CD4-positive, alpha-beta memory T cell (primary cell): ENCODE measurements at regions not wholly inside any gene's neighbourhood (a gene's known extent, or its start where the extent isn't known, plus 50 kb on each side); places are given as distances from the start of the nearest gene placed in this dataset.

ENCODE experiments used
- CTCF ChIA-PET: fragments of 350-600 bp; sonication (Branson Sonifier 250); formaldehyde crosslinking; loops from one replicate; lab custom pipeline; 2021; ENCODE audit warnings: inconsistent platforms; ENCODE audit not compliant: partially characterized antibody; lab: Charles Lee
- POLR2A ChIA-PET: fragments of 350-600 bp; sonication (Branson Sonifier 250); formaldehyde crosslinking; loops from one replicate; lab custom pipeline; 2021; ENCODE audit not compliant: partially characterized antibody; lab: Charles Lee
- DNase-seq, 5 donors: peaks; one replicate each; pipeline versions ENCODE4 v3.0.0 to v3.0.0-alpha.2; 2020 to 2022; ENCODE audit warnings: mixed read lengths in 1 of 5
- H3K27ac ChIP-seq: one replicate; pipeline ENCODE4 v1.7.0; 2013; ENCODE audit warnings: low read depth, low read length
- H3K27me3 ChIP-seq: 2 replicates; pipeline ENCODE4 v1.7.0; 2013; ENCODE audit warnings: mild to moderate bottlenecking, low read length, moderate library complexity; ENCODE audit not compliant: insufficient read depth
- H3K36me3 ChIP-seq: 2 replicates; pipeline ENCODE4 v1.7.0; 2013; ENCODE audit warnings: mild to moderate bottlenecking, low read length, moderate library complexity; ENCODE audit not compliant: insufficient read depth
- H3K4me1 ChIP-seq: 2 replicates; pipeline ENCODE4 v1.7.0; 2013; ENCODE audit warnings: mild to moderate bottlenecking, low read length, moderate library complexity; ENCODE audit not compliant: insufficient read depth
- H3K4me3 ChIP-seq, 2 donors: one replicate each; pipeline ENCODE4 v1.7.0; 2013; ENCODE audit warnings: low read length in 2 of 2, mild to moderate bottlenecking in 1 of 2
- H3K9me3 ChIP-seq, 2 donors: one replicate each; pipeline ENCODE4 v1.7.0; 2013; ENCODE audit warnings: low read length in 2 of 2, control low read depth in 1 of 2; ENCODE audit not compliant: control insufficient read depth in 1 of 2
- H3K27ac Mint-ChIP-seq, 7 donors: one replicate each; pipeline ENCODE4 v1.8.0; 2020 to 2021; ENCODE audit warnings: mixed read lengths in 7 of 7, mild to moderate bottlenecking in 6 of 7, inconsistent platforms in 3 of 7, moderate library complexity in 3 of 7
- H3K27me3 Mint-ChIP-seq, 2 donors: one replicate each; pipeline ENCODE4 v1.8.0; 2020 to 2021; ENCODE audit warnings: mixed read lengths in 2 of 2
- H3K36me3 Mint-ChIP-seq, 2 donors: one replicate each; pipeline ENCODE4 v1.8.0; 2020 to 2021; ENCODE audit warnings: mixed read lengths in 2 of 2, inconsistent platforms in 1 of 2, mild to moderate bottlenecking in 1 of 2
- H3K4me1 Mint-ChIP-seq, 4 donors: one replicate each; pipeline ENCODE4 v1.8.0; 2020 to 2021; ENCODE audit warnings: mixed read lengths in 4 of 4, mild to moderate bottlenecking in 1 of 4
- H3K4me3 Mint-ChIP-seq, 8 donors: one replicate each; pipeline ENCODE4 v1.8.0; 2020 to 2021; ENCODE audit warnings: mixed read lengths in 8 of 8, mild to moderate bottlenecking in 7 of 8, moderate library complexity in 6 of 8, inconsistent platforms in 3 of 8
- H3K9me3 Mint-ChIP-seq, 8 donors: one replicate each; pipeline ENCODE4 v1.8.0; 2020 to 2021; ENCODE audit warnings: mixed read lengths in 8 of 8, mild to moderate bottlenecking in 5 of 8, inconsistent platforms in 3 of 8, moderate library complexity in 1 of 8
- intact Hi-C: fragments of 100-400 bp; cut with micrococcal nuclease; formaldehyde crosslinking; loops from one replicate; pipeline ENCODE4 v1.15.1; 2023

GRCh38 chr1:184919892-184920291, 54.4 kb downstream of the NIBAN1 start:
- no peak overlapping the region for H3K4me3 ChIP-seq
- H3K4me3 Mint-ChIP-seq, result no peak overlapping the region
- POLR2A ChIA-PET, result no interaction called here
- no peaks in the 10 kb centered on the region for H3K36me3 ChIP-seq
- no peak overlapping the region for H3K27ac ChIP-seq
- H3K9me3 ChIP-seq, result no peaks in the 10 kb centered on the region
- H3K4me1 ChIP-seq, result no peaks in the 10 kb centered on the region
- peak overlapping the region in 1 of 7 donors; percentile 13 for H3K27ac Mint-ChIP-seq
- intact Hi-C loops, result no loop called here
- no peaks in the 10 kb centered on the region for H3K27me3 ChIP-seq
- H3K9me3 Mint-ChIP-seq, result peaks cover 0 to 3% (median 0%) of the 10 kb centered on the region in 8 donors
- H3K27me3 Mint-ChIP-seq, result no peaks in the 10 kb centered on the region
- no peak for DNase-seq
- peaks cover 18 to 46% (median 26%) of the 10 kb centered on the region in 4 donors for H3K4me1 Mint-ChIP-seq
- CTCF ChIA-PET, result interaction anchor here (1.2 kb wide), 1 partner anchor 13 kb away, joined by 3 read pairs; no protein-coding TSS in a partner anchor
- peaks cover 0 to 2% of the 10 kb centered on the region in 2 donors for H3K36me3 Mint-ChIP-seq

DNA sequence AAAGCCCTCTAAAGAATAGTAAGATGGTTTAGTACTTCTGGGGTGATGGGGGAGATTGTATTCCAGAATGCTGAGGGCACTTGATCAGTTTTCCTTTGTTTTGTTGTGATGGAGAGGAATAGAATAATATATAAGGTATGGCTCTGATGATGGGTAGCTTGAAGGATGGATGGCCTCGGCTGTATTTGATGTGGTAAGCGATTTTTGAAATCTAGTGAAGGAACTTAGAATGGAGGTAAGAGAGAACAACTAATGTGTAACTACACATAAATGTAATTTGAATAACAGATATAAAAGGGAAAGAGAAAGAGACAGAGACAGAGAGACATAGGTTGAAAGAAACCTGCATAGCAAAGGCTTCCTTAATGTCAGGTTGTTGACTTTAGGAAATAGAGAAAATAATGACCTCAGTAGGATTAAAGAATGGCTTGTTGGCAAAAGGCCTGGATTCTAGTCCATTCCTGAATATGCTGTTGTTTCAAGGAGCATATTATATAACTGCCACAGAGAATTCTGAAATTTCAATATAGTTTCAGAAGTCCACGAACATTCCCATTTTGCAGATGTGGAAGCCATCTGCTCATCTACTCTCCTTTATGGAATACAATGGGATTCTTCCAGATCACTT, 58.7 kb downstream of the NIBAN1 start:
- no peak overlapping the region for H3K4me3 ChIP-seq
- intact Hi-C loops, result no loop called here
- ChIA-PET POLR2A (no interaction called here), CTCF (no interaction called here)
- DNase-seq, result no peak
- H3K4me1 ChIP-seq, result no peaks in the 10 kb centered on the region
- H3K27ac ChIP-seq, result no peak overlapping the region
- no peaks in the 10 kb centered on the region for H3K36me3 ChIP-seq
- H3K36me3 Mint-ChIP-seq, result peaks cover 0 to 2% of the 10 kb centered on the region in 2 donors
- no peak overlapping the region for H3K4me3 Mint-ChIP-seq
- no peaks in the 10 kb centered on the region for H3K27me3 ChIP-seq
- no peaks in the 10 kb centered on the region for H3K9me3 Mint-ChIP-seq
- peaks cover 15 to 35% (median 32%) of the 10 kb centered on the region in 4 donors for H3K4me1 Mint-ChIP-seq
- H3K27me3 Mint-ChIP-seq, result no peaks in the 10 kb centered on the region
- H3K27ac Mint-ChIP-seq, result peak overlapping the region in 1 of 7 donors; percentile 3
- no peaks in the 10 kb centered on the region for H3K9me3 ChIP-seq

DNA sequence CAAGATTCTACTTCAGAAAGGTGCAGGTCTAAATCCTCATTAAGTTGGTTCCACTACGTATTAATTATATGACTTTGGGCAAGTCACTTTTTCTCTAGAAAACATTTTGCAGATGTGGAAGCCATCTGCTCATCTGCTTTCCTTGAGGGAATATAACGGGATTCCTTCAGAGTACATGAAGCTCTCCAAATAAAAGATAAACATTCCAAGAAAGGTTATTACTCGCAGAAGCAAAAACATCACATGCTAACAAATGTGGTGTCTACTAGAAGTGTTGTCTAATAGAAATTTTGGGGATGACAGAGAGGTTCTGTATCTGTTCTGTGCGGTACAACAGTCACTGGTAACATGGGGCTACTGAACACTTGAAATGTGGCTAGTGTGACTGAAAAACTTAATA, 60.2 kb downstream of the NIBAN1 start:
- Mint-ChIP-seq H3K4me3 (no peak overlapping the region), H3K27me3 (no peaks in the 10 kb centered on the region), H3K9me3 (no peaks in the 10 kb centered on the region), H3K27ac (no peak overlapping the region), H3K36me3 (peaks cover 0 to 2% of the 10 kb centered on the region in 2 donors), H3K4me1 (peaks cover 13 to 39% (median 30%) of the 10 kb centered on the region in 4 donors)
- Histone ChIP-seq H3K27me3 (no peaks in the 10 kb centered on the region), H3K36me3 (no peaks in the 10 kb centered on the region), H3K9me3 (no peaks in the 10 kb centered on the region), H3K27ac (no peak overlapping the region), H3K4me1 (no peaks in the 10 kb centered on the region), H3K4me3 (no peak overlapping the region)
- intact Hi-C loops, result no loop called here
- ChIA-PET POLR2A (no interaction called here), CTCF (no interaction called here)
- no peak for DNase-seq

DNA sequence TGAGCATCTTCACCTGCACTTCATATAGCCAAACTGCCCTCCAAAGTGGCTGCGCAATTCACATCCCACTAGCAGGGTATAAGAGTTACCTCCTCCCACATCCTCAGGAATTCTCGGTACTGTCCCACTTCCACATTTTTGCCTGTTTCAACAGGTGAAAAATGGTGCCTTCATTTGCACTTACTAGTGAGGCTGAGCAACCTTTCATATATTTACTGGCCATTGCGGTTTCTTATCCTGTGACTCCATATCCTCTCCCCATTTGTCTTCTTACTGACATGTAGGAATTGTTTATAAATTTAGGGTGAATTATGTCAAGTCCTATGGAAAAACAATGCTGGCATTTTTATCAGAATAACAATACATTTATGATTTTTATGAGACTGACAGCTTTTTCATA, 61.9 kb downstream of the NIBAN1 start:
- ChIA-PET CTCF (no interaction called here), POLR2A (no interaction called here)
- Mint-ChIP-seq H3K27me3 (no peaks in the 10 kb centered on the region), H3K36me3 (peaks cover 0 to 2% of the 10 kb centered on the region in 2 donors), H3K27ac (peak overlapping the region in 1 of 7 donors; percentile 37), H3K4me1 (peaks cover 10 to 36% (median 24%) of the 10 kb centered on the region in 4 donors), H3K4me3 (no peak overlapping the region), H3K9me3 (no peaks in the 10 kb centered on the region)
- Histone ChIP-seq H3K4me3 (no peak overlapping the region), H3K36me3 (no peaks in the 10 kb centered on the region), H3K27me3 (no peaks in the 10 kb centered on the region), H3K9me3 (no peaks in the 10 kb centered on the region), H3K4me1 (no peaks in the 10 kb centered on the region), H3K27ac (no peak overlapping the region)
- intact Hi-C loops, result no loop called here
- DNase-seq, result no peak

GRCh38 chr1:184911830-184912229, 62.5 kb downstream of the NIBAN1 start:
- intact Hi-C loops, result no loop called here
- H3K27me3 ChIP-seq, result no peaks in the 10 kb centered on the region
- no peak overlapping the region for H3K4me3 ChIP-seq
- no peak overlapping the region for H3K27ac Mint-ChIP-seq
- H3K36me3 ChIP-seq, result no peaks in the 10 kb centered on the region
- H3K27ac ChIP-seq, result no peak overlapping the region
- ChIA-PET POLR2A (no interaction called here), CTCF (interaction anchor here (1.3 kb wide), 1 partner anchor 19 kb away, joined by 6 read pairs; no protein-coding TSS in a partner anchor)
- no peaks in the 10 kb centered on the region for H3K9me3 Mint-ChIP-seq
- DNase-seq, result no peak
- no peaks in the 10 kb centered on the region for H3K9me3 ChIP-seq
- no peaks in the 10 kb centered on the region for H3K27me3 Mint-ChIP-seq
- H3K4me1 ChIP-seq, result no peaks in the 10 kb centered on the region
- H3K4me1 Mint-ChIP-seq, result peaks cover 9 to 34% (median 23%) of the 10 kb centered on the region in 4 donors
- H3K36me3 Mint-ChIP-seq, result peaks cover 0 to 2% of the 10 kb centered on the region in 2 donors
- H3K4me3 Mint-ChIP-seq, result no peak overlapping the region

- peaks cover 9 to 31% (median 22%) of the 10 kb centered on the region in 4 donors for H3K4me1 Mint-ChIP-seq
These were observed 63.1 kb downstream of the NIBAN1 start for GRCh38 chr1:184911103-184911745.

GRCh38 chr1:184910691-184911091, 63.6 kb downstream of the NIBAN1 start:
- no peak overlapping the region for H3K27ac ChIP-seq
- ChIA-PET POLR2A (no interaction called here), CTCF (interaction anchor here (1.3 kb wide), 1 partner anchor 18 kb away, joined by 6 read pairs; no protein-coding TSS in a partner anchor)
- H3K9me3 ChIP-seq, result no peaks in the 10 kb centered on the region
- Mint-ChIP-seq H3K36me3 (peaks cover 0 to 2% of the 10 kb centered on the region in 2 donors), H3K4me3 (no peak overlapping the region), H3K4me1 (peaks cover 7 to 30% (median 25%) of the 10 kb centered on the region in 4 donors), H3K9me3 (no peaks in the 10 kb centered on the region), H3K27me3 (no peaks in the 10 kb centered on the region), H3K27ac (peak overlapping the region in 1 of 7 donors; percentile 3)
- H3K27me3 ChIP-seq, result no peaks in the 10 kb centered on the region
- no peak for DNase-seq
- peaks cover 4% of the 10 kb centered on the region for H3K4me1 ChIP-seq
- intact Hi-C loops, result no loop called here
- no peaks in the 10 kb centered on the region for H3K36me3 ChIP-seq
- H3K4me3 ChIP-seq, result no peak overlapping the region

More at GRCh38 chr1:184911103-184911745, 63.1 kb downstream of the NIBAN1 start:
- Histone ChIP-seq H3K27ac (no peak overlapping the region), H3K4me3 (no peak overlapping the region), H3K4me1 (no peaks in the 10 kb centered on the region), H3K9me3 (no peaks in the 10 kb centered on the region), H3K27me3 (no peaks in the 10 kb centered on the region), H3K36me3 (no peaks in the 10 kb centered on the region)
- ChIA-PET CTCF (interaction anchor here (1.3 kb wide), 1 partner anchor 19 kb away, joined by 6 read pairs; no protein-coding TSS in a partner anchor), POLR2A (no interaction called here)
- Mint-ChIP-seq H3K36me3 (peaks cover 0 to 2% of the 10 kb centered on the region in 2 donors), H3K27me3 (no peaks in the 10 kb centered on the region), H3K27ac (no peak overlapping the region), H3K9me3 (no peaks in the 10 kb centered on the region), H3K4me3 (no peak overlapping the region)
- intact Hi-C loops, result no loop called here
- no peak for DNase-seq
